ENCODE measurements at regions not wholly inside any gene's neighbourhood (a gene's known extent, or its start where the extent isn't known, plus 50 kb on each side); places are given as distances from the start of the nearest gene placed in this dataset.
"Not testable (repeated sequence)": the region's sequence is repeated elsewhere in the genome, so short reads cannot be mapped to it uniquely, and the experiment has no call there.

DNA sequence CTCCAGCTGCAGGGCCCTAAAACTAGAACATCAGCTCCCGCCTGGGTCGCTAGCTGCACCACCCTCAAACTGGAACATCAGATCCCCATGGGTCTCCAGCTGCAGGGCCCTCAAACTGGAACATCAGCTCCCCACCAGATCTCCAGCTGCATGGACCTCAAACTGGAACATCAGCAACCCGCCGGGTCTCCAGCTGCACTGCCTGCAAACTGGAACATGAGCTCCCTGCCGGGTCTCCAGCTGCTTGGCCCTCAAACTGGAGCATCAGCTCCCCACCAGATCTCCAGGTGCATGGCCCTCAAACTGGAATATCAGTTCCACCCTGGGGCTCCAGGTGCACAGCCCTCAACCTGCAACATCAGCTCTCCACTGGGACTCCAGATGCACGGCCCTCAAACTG, 82.7 kb downstream of the TFRC start:
- DNase-seq (ENCODE audit: low spot score): not testable (repeated sequence)

DNA sequence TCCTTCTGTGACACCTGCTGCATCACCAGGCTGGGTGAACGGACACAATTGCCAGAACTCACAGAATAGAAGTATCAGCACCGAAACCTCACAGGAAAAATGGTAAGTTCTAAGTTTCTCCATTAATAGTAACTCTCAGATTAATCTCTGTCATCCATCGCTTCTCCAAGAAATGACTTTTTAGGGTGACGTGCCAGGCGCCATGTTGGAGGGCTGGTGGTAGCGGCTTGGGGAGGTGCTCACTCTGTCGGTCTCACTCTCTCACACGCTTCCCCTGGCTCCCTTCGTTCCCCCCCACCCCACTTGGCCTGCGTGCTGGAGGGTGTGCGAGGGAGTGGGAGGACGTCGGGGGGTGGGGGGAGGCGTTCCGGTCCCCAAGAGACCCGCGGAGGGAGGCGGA, 85.6 kb downstream of the TFRC start:
- DNase-seq (ENCODE audit: low spot score): not testable (repeated sequence)

DNA sequence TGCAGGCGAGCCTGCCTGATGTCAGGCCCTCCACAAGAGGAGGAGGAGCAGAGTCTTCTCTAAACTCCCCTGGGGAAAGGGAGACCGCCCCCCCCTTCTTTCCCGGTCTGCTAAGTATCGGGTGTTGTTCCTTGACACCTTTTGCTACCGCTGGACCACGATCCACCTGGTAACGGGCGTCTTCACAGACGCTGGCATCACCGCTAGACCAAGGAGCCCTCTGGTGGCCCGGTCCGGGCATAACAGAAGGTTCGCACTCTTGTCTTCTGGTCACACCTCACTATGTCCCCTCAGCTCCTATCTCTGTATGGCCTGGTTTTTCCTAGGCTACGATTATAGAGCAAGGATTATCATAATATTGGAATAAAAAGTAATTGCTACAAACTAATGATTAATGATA, 86.0 kb upstream of the TNK2 start:
- not testable (repeated sequence) for DNase-seq (ENCODE audit: low spot score)

DNA sequence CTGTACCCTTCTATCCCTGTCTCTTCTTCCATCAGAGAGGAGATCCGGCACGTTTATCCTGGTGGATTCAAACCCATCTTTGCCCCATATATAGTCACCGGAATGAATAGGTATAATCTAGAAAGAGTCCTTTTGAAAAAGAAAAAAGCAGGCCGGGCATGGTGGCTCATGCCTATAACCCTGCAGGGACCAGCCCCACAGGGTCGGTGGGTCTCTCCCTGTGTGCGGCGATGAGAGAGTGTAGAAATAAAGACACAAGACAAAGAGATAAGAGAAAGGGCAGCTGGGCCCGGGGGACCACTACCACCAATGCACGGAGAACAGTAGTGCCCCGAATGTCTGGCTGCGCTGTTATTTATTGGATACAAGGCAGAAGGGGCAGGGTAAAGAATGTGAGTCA, 85.3 kb upstream of the TNK2 start:
- DNase-seq (ENCODE audit: low spot score): not testable (repeated sequence)

DNA sequence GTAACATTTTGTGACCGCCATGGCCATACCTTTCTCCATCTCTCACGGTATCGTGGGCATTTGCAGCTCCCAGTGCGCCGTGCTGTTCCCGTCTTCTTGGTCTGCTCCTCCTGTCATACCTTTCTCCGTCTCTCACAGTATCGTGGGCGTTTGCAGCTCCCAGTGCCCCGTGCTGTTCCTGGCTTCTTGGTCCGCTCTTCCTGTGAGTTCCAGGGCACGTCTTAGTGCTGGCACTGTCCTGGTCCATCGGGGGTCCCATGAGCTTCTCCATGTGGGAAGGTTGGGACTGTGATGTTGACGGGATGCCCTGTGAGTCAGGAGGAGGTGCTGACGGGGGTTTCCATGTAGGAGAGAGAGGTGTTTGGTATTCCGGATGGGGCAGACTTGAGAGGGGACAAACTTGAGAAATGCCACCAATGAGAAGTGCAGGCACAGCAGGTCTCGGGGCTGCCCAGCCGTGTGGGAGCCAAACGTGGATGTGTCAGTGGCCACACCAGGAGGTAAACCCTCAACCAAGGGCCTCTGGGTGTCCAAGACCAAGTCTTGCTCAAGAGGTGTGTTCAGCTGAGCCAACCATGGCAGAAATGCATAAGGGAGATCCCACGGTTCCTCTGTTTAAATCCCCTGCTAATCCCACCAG, 84.7 kb upstream of the TNK2 start:
- not testable (repeated sequence) for DNase-seq (ENCODE audit: low spot score)

DNA sequence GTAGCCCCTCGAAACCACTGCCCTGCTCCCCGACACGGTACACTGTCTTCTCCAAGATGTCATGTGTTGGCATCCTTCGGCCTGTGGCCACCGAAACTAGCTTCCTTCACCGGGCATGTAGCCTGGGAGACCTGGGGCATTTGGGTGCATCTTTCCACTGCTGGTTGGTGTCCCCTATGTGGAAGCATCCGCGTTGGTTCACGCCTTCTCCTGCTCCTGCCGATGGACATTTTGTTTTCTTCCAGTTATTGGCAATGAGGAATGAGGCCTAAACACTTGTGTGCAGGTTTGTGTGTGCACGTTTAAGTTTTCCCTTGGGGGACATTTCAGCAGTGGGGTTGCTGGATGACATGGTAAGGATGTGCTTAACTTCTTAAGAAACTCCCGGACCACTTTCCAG, 83.6 kb upstream of the TNK2 start:
- not testable (repeated sequence) for DNase-seq (ENCODE audit: low spot score)

DNA sequence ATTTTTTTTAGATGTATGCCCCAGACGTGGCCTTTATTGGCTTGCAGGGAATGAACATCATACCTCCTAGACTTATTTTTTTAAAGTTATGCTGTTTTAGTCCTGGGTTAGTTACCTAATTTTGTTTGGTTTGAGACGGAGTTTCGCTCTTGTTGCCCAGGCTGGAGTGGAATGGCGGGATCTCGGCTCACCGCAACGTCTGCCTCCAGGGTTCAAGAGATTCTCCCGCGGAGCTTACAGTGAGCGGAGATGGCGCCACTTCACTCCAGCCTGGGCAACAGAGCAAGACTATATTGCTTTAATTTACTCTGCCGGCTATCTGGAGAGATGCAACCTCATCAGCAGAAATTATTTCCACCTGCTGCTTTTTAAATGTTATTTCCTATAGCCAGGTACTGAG, 82.9 kb upstream of the TNK2 start:
- DNase-seq (ENCODE audit: low spot score): not testable (repeated sequence)

DNA sequence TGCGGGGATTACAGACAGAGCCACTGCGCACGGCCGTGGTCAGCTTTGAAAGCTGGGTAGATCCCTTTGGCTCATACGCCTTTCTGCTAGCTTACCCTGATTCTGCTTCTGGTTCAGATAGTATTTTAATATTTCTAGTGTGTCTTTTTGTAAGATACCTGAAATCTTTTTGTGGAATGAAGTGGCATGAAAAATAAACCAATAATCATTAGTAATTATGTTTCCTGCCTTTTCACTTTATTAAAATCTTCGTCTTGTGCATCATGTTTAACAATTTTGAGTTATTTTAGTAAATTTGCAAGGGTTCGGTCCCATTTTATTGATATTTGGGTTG, 82.5 kb upstream of the TNK2 start:
- not testable (repeated sequence) for DNase-seq (ENCODE audit: low spot score)

DNA sequence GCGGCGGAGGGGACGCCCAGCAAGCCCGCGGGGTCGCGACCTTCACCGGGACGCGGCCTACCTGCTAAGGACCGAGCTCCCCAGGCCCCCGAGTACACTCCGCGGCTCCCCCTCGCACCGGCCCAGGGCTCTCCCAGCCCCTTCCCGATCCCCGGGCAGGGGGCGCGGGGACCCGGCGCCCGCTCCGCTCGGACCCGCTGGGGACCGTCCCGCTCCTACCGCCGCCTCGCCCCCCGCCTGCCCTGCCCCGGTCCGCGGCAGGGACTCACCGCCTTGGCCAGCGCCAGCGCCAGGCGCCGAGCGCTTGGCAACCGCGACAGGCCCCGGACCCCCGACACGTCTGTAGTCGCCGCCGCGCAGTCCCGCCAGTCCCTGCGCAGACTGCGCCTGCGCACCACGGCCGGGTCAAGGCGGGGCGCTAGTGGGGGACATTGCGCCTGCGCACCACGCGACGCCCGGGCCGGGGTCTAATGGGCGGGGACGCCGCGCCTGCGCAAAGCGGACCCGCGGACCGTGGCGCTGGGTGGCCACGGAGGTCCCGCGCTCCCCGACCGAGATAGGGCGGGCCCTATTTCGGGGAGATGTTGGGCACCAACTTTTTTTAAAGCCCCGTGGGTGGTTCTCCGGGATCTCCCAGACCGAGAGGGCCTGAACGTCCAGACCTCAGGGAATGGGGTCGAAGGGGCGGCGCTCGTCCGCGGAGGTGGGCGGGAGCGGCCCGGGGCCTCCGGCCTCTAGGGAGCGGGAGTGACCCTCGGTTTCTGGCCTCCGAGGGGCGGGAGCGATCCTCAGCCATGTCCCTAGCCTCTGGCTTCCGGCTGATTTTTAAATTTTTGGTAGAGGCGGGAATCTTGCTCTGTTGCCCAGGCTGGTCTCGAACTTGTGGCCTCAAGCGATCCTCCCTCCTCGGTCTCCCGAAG, 81.8 kb upstream of the TNK2 start:
- peak; percentile 87 for DNase-seq (ENCODE audit: low spot score)

DNA sequence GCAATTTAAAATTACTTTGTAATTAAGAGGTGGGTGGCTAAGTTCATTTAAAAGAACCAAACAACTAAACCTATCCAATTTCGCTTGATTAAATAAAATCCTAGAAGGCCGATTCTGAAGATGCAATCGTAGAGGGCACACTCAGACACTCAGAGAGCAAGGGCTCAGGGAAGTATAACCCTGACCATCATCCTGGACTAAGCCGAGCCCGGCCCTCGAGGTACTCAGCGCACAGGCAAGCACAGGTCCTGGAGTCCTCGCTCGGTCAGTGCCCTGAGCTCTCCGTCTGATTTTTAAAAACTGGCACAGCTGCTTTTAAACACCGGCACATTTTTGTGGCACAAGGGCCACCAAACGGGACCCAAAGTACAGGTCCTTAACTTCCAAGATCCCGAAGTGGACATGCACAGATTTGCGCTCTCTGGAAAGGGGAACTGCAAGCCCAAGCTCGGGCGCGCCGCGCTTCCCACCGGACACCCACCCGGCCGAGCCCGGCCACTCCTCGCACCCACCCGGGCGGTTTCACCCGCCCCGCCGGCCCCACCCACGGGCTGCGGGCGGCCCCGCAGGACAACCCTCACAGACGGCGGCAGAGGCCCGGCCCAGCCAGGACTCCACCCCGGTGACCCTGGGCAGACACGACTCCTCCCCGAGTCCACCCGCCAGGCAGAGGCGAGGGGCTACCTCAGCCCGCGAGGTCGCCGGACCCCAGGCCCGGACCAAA, 81.0 kb upstream of the TNK2 start:
- not testable (repeated sequence) for DNase-seq (ENCODE audit: low spot score)

DNA sequence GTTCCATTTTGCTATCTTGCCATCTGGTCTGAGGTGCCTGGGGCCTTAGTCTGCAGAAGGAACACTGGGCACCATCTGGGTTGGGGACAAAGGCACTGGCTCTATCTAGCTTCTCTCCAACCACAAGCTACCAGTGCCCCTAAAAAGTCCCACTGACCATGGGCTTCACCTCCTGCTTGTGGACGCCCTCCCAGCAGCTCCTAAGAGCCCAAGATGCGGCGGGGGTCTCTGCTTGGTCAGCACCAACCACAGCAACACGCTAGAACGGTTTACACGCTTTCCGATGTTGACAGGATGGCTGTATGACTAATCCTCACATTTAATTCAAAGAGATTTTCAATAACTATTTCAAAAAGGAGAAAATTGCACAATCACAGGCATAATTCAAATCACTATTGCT, 80.4 kb upstream of the TNK2 start:
- DNase-seq (ENCODE audit: low spot score): not testable (repeated sequence)

DNA sequence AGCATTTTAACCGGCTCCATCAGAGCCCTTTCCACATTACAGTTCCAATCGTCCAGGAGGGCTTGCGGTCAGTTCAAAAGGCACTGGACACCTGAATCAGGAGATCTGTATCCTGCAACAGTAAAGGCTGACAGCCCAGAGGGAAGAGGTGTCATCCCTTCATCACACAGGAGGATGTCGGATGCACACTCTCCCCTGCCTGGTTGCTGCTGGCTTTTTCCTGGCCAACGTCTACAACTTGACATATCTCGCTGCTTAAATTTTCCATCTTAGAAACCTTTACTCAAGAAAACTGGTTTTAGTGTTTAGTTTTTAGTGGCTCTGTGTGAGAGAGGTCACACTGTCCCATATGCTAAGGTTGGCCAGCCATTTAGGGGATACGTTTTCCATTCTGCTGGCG, 78.7 kb upstream of the TNK2 start:
- DNase-seq (ENCODE audit: low spot score): not testable (repeated sequence)

DNA sequence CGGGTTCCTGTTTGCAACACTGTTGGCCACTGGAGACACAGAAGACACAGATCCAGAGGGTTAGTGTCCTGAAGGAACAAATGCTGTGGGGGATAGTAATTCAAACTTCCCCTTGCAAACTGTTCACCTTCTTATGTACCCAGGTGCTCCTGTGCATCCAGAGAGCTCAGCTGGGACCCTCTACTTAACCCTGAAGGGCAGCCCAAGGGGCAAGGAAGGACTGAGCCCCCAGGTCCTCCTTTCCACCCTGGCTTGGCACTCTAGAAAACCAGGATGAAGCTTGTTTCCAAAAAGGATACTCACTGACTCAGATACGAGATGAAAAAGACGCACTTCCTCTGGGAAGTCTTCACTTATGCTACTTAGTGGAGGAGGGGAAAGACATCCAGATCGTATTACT, 78.2 kb upstream of the TNK2 start:
- DNase-seq (ENCODE audit: low spot score): not testable (repeated sequence)

DNA sequence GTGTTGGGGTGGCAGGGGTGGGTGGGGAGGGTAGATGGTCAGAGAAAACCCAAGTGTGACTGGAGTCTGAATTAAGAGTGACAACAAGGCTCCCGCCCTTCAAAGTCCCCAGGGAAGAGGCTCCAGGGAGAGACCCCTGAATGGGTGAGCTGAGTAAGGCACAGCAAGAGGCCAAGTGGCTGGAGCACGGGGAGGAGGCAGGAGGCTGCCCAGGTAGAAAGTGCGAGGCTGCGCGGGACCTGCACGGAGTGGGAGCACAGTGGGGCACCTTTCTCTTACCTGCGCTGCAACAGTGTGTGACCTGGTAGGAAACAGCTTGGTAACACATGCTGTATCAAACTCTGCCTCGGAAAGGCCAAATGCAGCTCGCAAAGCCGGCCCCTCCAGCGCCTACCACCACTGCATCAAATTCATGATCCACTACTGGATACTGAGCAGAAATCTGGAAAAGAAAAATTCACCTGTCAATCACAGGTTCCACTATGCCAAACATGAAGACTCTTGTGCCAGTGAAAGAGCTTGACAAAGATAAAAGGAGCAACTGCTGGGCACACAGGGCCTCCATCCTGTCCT, 77.1 kb upstream of the TNK2 start:
- not testable (repeated sequence) for DNase-seq (ENCODE audit: low spot score)

DNA sequence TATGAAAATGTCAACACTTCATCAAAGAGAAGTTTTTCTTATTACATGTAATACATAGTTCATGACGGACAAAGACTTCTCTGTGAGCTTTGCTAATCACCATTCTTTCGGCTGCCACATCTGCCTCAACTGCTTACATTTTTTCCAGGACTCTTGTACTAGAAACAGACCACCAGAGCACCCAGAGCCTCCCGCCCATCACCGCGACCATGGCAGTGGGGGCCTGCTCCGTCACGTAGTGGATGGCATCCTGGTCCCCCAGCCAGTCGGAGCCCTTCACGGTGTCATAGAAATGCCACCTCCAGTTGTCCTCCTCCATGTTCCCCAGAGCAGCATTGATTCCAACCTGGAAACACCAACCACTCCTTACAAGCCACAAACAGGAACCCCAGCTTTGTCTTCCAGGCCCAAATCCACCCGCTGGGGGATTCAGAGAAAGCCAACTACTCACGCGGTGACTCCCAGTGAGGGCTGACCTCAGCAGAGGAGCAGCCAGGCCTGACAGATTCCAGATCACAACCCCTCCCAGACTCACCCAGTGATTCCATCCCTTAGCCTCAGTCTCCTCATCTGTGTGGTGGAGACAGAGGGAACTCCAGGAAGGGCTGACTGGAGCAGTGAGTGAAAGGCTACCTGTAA, 76.2 kb upstream of the TNK2 start:
- DNase-seq (ENCODE audit: low spot score): not testable (repeated sequence)

DNA sequence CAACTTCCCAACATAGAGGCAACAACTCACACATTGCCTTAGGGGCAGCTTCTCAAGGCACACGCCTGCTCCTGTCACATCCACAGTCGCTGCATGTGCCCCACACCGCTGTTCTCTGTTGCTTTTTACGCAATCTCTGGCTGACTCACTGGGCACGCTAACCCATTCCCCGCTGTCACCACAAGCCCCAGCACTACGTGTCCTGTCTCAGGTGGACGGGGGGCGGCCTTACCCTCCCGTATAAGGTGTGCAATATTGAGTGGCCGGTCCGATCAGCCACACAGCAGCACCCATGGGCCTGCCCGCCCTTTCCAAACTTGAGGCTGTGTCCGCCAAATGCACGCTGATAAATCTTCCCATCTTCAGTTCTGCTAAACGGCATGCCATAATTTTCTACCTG, 75.5 kb upstream of the TNK2 start:
- not testable (repeated sequence) for DNase-seq (ENCODE audit: low spot score)

DNA sequence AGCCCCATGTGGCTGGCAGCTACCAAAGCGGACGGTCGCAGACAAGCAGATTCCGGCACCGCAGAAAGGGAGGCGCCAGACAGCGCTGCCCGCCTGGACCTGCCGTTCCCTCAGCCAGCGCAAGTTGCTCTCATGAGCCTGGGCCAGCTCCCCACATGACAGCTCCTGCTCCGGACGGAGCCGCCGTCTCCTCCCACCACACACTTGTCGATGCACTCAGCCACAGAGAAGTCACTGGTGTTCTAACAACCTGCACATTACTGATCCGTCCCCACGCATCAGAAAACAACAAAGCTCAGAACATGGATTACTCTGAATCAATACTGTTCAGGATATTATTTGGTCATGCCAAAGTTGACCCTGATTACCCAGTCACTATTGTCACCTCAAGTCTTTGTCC, 74.4 kb upstream of the TNK2 start:
- DNase-seq (ENCODE audit: low spot score): not testable (repeated sequence)

DNA sequence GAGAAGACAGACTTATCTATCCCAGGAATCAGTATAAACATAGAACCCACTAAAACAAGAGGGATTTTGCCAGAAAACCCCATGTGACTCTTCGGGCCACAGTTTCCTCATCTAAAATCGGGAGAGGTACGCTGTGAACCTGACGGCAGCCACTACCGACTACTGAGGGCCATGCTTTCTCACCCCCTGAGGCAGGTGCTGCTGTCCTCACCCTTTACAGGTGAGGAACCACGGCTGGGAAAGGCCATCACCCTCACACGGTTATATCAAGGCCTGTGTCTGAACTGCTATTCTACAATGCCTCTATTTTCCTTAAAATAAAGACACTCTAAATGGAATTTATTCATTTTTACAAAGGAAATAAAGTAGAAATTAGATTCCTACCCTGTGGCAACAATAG, 73.4 kb upstream of the TNK2 start:
- not testable (repeated sequence) for DNase-seq (ENCODE audit: low spot score)

DNA sequence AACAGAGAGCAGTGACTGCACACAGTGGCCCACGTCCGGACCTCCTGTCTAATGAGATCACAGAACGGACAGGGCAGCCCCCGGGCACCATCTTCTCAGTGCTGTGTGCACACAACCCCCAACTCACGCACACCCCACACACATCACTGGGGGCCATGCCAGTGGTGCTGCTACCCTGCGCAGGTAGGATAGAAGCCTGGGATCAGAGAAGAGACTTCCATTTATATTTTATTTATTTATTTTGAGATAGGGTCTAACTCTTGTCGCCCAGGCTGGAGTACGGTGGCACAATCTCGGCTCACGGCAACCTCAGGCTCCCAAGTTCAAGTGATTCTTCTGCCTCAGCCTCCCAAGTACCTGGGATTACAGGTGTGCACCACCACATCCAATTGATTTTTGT, 71.5 kb upstream of the TNK2 start:
- DNase-seq (ENCODE audit: low spot score): not testable (repeated sequence)

DNA sequence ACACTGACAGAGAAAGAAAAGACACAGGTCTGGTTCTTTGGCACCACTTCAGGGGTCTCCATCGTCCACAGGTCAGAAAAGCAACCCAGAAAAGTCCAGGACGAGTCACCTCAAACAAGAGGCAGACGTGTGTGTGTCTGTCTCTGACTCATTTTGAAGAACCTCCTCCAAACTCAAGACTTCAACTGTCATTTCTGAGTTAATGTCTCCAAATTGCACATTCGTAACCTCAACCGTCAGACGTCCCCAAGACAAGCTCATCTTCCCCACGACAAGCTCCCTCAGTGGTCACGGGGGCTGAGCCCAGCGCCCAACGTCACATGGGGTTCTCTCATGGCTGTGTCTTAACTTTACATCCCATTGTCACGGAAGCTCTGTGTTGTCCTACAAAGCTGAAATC, 70.2 kb upstream of the TNK2 start:
- not testable (repeated sequence) for DNase-seq (ENCODE audit: low spot score)

DNA sequence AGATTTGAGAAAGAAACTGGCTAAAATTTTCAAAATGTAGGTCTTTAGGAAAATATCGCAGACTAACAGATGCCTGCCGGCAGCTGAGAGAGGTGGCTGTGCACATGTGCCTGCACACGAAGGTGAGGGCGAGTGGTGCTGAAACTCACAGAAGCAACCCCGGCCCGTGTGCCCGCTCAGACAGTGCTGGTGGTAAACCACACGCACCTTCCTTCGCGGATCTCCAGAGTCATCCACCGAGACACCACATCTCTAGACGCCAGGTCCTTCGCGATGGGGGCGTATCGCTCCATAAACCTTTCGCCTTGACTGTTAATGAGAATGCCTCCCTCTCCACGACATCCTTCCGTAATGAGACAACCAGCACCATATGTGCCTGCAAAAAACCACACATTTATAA, 68.5 kb upstream of the TNK2 start:
- DNase-seq (ENCODE audit: low spot score): not testable (repeated sequence)

DNA sequence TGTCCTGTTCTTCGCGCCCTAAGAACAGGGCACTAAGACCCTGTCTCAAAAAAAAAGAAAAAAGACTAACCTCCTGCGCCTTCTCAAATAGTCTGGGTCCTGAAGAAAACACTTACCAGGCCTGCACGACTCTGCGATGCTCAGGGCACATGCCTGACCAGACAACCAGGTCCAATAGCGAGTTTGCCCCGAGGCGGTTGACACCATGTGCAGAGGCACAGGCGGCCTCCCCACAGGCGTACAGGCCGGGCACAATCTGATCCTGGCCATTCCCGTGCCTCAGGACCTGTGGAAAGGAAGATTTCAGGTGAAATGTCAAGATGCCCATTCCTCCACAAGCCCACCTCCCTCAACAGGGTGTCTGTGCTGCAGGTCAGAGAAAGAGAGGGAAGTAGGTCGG, 65.9 kb upstream of the TNK2 start:
- DNase-seq (ENCODE audit: low spot score): not testable (repeated sequence)

Data from putamen (tissue), 1 donor.